GM18511 (cell line): ENCODE measurements at regions not wholly inside any gene's neighbourhood (a gene's known extent, or its start where the extent isn't known, plus 50 kb on each side); places are given as distances from the start of the nearest gene placed in this dataset.
"Not testable (repeated sequence)": the region's sequence is repeated elsewhere in the genome, so short reads cannot be mapped to it uniquely, and the experiment has no call there.

Experiments
- ATAC-seq: cut with Tn5 transposase; IDR thresholded peaks from one replicate; pipeline ENCODE4 v1.9.1; 2021; ENCODE audit warnings: mild to moderate bottlenecking, moderate library complexity; ENCODE audit not compliant: unreplicated experiment

- not testable (repeated sequence) for ATAC-seq
Observed at GRCh38 chr5:21341948-21342261, 1353.9 kb upstream of the CDH18 start.

GRCh38 chr5:21341203-21341947 lies 1353.4 kb upstream of the CDH18 start:
- not testable (repeated sequence) for ATAC-seq

DNA sequence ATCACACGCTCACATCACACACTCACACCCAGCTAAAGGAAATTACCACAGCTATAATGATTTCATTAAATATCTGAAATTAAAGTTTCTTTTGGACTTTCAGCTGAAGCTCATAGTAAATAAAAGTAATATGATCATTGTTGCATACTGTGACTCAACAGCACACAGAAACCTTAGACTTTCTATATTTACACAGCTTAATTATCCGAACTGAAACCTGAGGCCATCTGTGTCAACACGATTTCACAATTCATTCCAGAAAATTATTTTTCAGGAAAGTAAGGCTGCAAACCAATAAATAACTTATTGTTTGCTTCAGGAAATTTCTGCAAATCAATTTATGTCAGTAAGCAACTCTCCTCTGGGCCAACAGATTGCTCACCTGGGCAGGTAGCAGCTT lies 1352.2 kb upstream of the CDH18 start:
- ATAC-seq: not testable (repeated sequence)

- not testable (repeated sequence) for ATAC-seq
Observed at GRCh38 chr5:21336478-21336877, 1348.5 kb upstream of the CDH18 start.

DNA sequence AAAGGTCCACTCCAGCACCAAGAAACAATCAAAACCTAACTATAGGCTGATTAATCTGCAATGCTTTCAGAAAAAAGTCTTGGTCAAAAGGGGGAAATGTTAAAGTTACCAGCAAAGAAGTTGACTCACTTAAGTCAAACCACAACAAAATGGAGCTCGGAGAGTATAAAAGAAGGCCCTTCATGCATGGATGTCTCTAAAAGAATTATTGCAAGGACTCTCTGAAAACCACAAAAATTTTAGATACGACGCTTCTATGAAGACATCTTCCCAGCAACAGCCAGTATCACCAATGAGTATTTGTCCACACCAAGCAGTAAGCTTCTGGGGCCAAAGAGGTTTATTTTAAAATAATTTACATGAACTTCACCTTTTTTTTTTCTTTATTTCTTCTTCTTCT lies 1327.4 kb upstream of the CDH18 start:
- ATAC-seq: not testable (repeated sequence)

GRCh38 chr5:21301205-21301604 lies 1313.2 kb upstream of the CDH18 start:
- ATAC-seq: not testable (repeated sequence)

DNA sequence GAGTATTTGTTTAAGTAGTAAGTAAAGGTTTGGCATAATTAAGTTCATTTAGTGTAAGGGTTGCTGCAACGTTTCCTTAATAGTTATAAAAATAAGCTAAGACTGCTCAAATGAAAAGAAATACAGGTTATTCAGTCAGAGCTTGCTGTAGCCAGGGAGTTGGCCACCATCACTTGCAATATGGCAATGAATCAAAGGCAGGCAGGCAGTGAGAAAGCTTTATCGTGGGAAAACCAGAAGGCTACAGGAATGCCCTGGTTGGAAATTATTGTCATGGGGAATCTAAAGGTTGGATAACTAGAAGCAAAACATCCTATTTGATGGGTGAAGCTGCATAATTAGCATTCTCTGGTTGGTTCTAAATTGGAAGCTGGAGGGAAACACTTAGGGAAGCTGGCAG lies 1286.4 kb upstream of the CDH18 start:
- not testable (repeated sequence) for ATAC-seq

- no peak for ATAC-seq
Observed at GRCh38 chr5:21263361-21263760, 1275.4 kb upstream of the CDH18 start.

GRCh38 chr5:21254161-21254560 lies 1266.2 kb upstream of the CDH18 start:
- no peak for ATAC-seq

DNA sequence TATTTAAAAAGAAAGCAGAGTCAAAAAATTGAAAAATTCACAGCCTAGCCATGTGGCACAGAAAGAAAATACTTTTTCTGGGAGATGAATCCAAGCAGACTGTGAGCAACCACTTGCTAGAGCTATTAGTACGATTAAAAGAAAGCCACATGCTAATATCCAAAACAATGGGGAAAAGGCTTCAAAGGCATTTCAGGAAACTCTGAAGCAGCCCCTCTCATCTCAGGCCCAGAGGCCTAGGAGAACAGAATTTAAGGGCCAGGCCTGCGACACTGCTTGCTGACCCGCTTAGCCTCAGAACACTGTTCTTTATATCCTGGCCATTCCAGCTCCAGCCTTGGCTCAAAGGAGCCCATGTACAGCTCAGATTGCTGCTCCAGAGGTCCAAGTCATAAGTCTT lies 1257.0 kb upstream of the CDH18 start:
- ATAC-seq: no peak

GRCh38 chr5:21238786-21239185 lies 1250.8 kb upstream of the CDH18 start:
- no peak for ATAC-seq

- ATAC-seq: no peak
Observed at GRCh38 chr5:21237461-21237860, 1249.5 kb upstream of the CDH18 start.

GRCh38 chr5:21236971-21237427 lies 1249.0 kb upstream of the CDH18 start:
- no peak for ATAC-seq

- ATAC-seq: no peak
Observed at GRCh38 chr5:21236104-21236503, 1248.1 kb upstream of the CDH18 start.

DNA sequence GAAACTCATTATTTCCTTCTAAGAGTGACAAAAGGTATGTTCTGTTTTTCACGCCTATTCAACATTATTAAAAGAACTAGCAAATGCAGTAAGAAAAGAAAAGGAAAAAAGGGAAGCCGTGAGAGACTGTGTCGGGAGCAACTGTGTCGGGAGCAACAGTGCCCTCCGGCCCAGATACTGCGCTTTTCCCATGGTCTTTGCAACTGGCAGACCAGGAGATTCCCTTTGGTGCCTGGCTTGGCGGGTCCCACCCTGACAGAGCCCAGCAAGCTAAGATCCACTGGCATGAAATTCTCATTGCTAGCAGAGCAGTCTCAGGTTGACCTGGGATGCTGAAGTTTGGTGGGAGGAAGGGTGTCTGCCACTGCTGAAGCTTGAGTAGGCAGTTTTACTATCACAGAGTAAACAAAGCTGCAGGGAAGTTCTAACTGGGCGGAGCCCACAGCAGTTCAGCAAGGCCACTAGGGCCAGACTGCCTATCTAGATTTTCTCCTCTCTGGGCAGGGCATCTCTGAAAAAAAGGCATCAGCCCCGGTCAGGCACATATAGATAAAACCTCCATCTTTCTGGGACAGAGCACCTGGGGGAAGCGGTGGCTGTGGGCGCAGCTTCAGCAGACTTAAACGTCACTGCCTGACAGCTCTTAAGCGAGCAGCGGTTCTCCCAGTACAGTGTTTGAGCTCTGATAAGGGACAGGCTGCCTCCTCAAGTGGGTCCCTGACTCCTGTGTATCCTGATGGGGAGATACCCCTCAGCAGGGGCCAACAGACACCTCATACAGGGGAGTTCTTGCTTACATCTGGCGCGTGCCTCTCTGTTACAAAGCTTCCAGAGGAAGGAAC lies 1237.4 kb upstream of the CDH18 start:
- ATAC-seq: no peak

- ATAC-seq: no peak
Observed at GRCh38 chr5:21221616-21222015, 1233.6 kb upstream of the CDH18 start.

DNA sequence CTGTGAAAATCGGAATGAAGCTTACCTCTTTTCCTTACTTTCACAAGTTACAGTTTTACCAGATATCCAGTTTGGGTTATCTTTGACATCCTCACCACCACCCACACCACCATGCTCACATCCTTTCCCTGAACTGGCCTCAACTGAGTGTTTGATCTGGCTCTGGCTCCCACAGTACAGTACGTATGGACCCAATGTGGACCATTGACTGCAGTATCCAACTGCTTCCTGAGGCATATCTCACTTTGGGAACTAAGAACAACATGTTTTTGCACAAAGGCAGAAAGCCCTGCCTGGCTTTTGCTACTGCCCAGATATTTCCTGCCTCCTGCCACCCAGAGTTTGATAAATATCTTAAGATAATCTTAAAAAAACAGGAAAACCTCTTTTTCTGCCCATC lies 1232.0 kb upstream of the CDH18 start:
- no peak for ATAC-seq

DNA sequence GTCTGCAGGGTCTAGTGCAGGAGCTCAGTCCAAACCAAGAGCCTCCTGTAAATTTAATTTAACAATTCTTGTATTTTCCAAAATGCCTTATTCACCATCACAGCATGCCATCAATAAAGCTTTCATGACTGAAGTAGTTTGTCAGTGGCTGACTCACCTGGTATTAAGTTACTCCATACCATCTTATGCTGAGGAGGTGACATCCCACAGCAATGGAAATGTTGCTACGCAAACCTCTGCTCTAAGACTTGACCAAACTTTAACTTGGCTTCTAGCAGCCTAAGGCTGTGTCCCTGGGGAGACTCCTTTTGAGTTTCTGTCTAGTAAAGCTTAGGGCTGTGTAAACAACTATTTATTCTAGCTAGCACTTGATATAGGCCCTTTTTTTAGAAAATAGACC lies 1231.3 kb upstream of the CDH18 start:
- ATAC-seq: no peak

GRCh38 chr5:21212026-21212425 lies 1224.0 kb upstream of the CDH18 start:
- ATAC-seq: no peak

DNA sequence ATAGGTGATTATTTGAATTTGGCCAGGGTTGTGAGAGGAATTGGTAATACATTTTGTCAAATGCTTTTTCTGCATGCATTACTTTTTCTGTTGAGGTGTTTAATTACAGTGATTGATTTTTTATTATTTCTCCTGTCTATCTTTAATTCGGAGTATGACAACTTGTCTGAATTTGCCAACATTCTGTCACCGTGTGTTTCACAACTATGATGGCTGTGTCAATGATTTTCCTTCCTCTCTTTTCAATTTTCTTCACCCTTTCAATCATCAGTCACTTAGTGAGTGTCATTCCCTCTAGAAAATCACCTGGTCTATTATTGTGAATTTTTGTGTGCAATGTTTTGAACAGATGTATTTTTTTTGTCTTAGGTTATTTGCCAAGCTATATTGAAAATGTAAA lies 1221.4 kb upstream of the CDH18 start:
- ATAC-seq: no peak

DNA sequence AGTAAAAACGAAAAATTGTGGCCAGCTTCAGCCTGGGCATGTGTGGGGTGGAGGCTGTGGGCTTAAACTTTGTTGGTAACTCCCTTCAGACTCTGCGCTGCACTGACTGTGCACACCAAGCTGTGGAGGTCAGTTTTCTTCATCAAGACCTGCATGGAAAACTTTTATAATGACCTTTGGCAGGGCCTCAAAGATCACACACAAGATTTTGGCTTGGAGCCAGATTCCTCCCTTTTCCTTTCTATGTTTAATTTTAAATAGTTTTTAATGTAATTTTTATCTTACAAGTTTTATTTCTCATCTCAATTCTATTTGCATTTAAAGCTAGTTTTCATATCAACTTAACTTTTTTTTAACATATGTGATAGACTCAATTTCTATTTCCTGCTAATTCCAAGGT lies 1211.1 kb upstream of the CDH18 start:
- no peak for ATAC-seq

GRCh38 chr5:21195145-21195544 lies 1207.1 kb upstream of the CDH18 start:
- ATAC-seq: no peak
